ENCODE measurements at regions not wholly inside any gene's neighbourhood (a gene's known extent, or its start where the extent isn't known, plus 50 kb on each side); places are given as distances from the start of the nearest gene placed in this dataset.
"Not testable (repeated sequence)": the region's sequence is repeated elsewhere in the genome, so short reads cannot be mapped to it uniquely, and the experiment has no call there.

DNA sequence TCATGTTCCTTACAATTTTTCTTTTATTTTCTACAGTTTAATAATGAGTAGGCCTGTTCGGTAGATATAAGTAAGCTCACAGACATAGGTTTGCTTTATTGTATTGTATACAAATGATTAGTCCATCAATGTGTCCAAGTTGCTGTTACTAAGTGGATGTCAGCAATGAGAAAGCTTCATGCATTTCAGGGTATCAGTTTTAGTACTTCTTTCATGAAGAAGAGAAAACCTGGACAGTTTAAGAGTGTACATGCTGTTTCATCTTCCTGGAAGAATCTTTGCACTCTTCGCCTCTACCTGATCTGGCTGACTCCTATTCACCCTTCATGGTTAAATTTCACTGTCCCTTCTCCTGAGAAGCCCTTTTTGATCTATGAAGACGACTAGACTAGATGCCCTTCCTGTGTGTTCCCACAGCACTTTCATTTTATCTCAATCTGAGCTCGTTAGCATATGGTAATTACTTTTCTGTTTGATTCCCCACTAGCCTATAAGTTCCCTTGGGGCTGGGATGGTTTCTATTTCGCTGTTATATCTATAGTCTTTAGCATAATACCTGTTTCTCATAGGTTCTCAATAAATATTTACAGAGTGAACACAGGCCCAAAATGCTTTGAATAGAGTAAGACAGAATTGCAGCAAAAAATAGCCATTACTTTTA is 70.7 kb downstream of the CETN3 start:
- no peaks in the 10 kb centered on the region for H3K4me1 Mint-ChIP-seq (ENCODE audit: low read depth in 2 of 2)
- H3K36me3 Mint-ChIP-seq = no peaks in the 10 kb centered on the region
- H3K9me3 Mint-ChIP-seq = no peaks in the 10 kb centered on the region
- DNase-seq (ENCODE audit: low spot score) = no peak
- ATAC-seq = no peak
- H3K4me3 Mint-ChIP-seq = no peak overlapping the region
- H3K27me3 Mint-ChIP-seq = peaks cover 11 to 33% of the 10 kb centered on the region in 2 donors
- no peak overlapping the region for H3K27ac Mint-ChIP-seq

DNA sequence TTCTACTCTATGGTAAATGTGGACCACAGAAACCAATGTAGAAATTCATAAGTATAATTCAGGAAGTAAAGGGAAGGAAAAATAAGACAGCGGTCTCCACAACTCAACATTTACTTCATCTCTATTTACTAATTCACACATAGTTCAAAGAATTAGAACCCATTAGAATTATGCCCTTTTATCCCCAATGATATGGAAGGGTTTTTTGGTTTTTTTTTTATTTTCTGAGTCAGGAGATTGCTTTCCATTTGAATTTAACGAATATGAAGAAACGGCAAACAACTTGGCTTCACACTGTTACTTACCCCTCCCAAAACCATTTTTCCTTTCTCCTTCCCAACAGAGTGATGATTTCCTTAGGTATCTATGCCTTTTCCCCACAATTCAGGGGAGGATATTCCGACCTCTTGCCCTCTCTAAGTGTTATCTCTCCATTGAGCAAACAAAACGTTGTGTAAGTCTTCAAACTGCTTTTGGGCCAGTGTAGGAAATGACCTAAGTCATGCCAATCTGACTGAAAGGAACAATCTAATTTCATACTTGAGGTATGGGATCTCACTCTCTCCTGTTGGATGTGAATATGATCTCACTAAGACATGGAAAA is 72.0 kb downstream of the CETN3 start:
- H3K36me3 Mint-ChIP-seq = no peaks in the 10 kb centered on the region
- H3K4me3 Mint-ChIP-seq = no peak overlapping the region
- H3K4me1 Mint-ChIP-seq (ENCODE audit: low read depth in 2 of 2) = no peaks in the 10 kb centered on the region
- H3K27me3 Mint-ChIP-seq = peaks cover 9 to 22% of the 10 kb centered on the region in 2 donors
- H3K9me3 Mint-ChIP-seq = no peaks in the 10 kb centered on the region
- DNase-seq (ENCODE audit: low spot score) (no peak), ATAC-seq (no peak)
- H3K27ac Mint-ChIP-seq = no peak overlapping the region

DNA sequence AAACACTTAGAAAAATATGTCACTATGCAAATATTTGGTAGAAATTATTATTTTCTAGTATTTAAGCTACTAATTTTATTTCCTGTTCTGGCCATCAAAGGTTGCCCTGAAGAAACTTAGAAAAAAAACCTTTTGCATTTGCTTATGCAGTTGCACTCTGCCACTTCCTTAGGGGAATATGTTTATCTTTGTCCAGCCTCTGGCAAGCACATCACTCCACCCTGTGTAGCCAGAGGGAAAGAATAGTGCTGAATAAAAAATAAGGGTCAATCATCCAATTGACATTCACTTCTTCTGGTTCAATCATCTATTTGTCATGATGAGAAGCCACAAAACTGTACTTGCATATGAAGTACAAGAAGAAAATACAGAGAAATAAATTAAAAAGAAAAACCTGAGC is 72.8 kb downstream of the CETN3 start:
- Mint-ChIP-seq H3K4me1 (ENCODE audit: low read depth in 2 of 2) (no peaks in the 10 kb centered on the region), H3K27ac (no peak overlapping the region), H3K9me3 (no peaks in the 10 kb centered on the region), H3K36me3 (no peaks in the 10 kb centered on the region), H3K4me3 (no peak overlapping the region), H3K27me3 (peaks cover 11 to 22% of the 10 kb centered on the region in 2 donors)
- no peak for ATAC-seq
- DNase-seq (ENCODE audit: low spot score) = no peak

DNA sequence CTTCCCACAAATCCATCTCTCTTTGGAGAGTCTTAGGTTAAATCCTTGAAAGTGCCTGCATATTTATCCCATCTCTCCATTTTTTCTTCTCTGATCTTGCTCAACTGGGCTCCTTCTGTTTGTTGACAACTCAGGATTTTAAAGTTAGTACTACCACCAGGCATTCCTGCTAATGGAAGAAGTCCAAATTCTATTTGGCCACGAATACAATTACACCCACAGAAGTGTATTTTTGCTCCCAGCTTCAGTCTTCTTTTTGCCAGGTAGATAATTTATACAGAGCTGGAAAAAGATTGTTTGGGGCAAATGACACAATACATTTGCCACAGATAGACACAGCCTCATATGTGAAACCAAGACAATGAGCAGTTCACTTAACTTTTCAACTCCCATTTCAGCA is 74.8 kb downstream of the CETN3 start:
- no peak overlapping the region for H3K27ac Mint-ChIP-seq
- DNase-seq (ENCODE audit: low spot score) (no peak), ATAC-seq (no peak)
- no peaks in the 10 kb centered on the region for H3K4me1 Mint-ChIP-seq (ENCODE audit: low read depth in 2 of 2)
- H3K27me3 Mint-ChIP-seq = peaks cover 11 to 16% of the 10 kb centered on the region in 2 donors
- no peaks in the 10 kb centered on the region for H3K36me3 Mint-ChIP-seq
- H3K9me3 Mint-ChIP-seq = no peaks in the 10 kb centered on the region
- H3K4me3 Mint-ChIP-seq = no peak overlapping the region

DNA sequence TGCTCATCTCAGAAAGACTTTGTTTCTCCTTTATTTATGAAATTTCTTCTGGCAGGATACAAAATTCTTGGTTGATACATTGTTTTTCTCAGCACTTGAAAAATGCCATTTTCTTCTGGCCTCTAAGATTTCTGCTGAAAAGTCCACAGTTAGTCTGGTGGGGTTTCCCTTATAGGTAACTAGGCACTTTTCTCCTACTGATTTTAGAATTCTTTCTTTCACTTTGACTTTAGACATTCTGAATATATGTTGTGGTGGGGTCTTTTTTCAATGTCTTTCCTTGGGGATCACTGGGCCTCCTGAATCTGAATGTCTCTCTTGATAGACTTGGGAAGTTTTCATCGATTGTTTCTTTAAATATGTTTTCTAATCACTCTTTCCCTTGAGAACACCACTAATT is 79.6 kb downstream of the CETN3 start:
- H3K27me3 Mint-ChIP-seq = peaks cover 9 to 27% of the 10 kb centered on the region in 2 donors
- peaks cover 6% of the 10 kb centered on the region for H3K9me3 Mint-ChIP-seq
- DNase-seq (ENCODE audit: low spot score) (no peak), ATAC-seq (no peak)
- no peaks in the 10 kb centered on the region for H3K36me3 Mint-ChIP-seq
- no peak overlapping the region for H3K27ac Mint-ChIP-seq
- H3K4me1 Mint-ChIP-seq (ENCODE audit: low read depth in 2 of 2) = no peaks in the 10 kb centered on the region
- no peak overlapping the region for H3K4me3 Mint-ChIP-seq

DNA sequence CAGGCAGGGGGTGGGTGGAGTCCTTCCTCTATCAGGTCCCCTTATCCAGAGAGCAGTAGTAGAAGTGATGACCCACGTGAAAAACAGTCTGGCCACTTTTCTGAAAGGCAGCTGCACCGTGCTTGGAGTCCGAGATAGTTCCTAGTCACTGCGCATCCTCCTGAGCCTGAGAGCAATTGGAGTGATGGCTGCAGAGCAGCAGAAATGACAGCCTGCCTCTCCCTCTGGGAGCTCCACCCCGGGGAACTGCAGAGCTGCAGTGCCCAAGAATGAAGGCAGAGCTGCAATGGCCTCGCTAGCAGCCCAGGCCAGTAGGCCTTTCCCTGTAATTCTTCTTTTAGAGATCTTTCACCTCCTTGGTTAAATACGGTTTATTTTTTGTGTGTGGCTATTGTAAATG is 82.6 kb downstream of the CETN3 start:
- H3K27ac Mint-ChIP-seq = no peak overlapping the region
- no peak for DNase-seq (ENCODE audit: low spot score)
- H3K4me3 Mint-ChIP-seq = no peak overlapping the region
- H3K36me3 Mint-ChIP-seq = no peaks in the 10 kb centered on the region
- peaks cover 14% of the 10 kb centered on the region for H3K9me3 Mint-ChIP-seq
- peaks cover 3 to 28% of the 10 kb centered on the region in 2 donors for H3K27me3 Mint-ChIP-seq
- no peaks in the 10 kb centered on the region for H3K4me1 Mint-ChIP-seq (ENCODE audit: low read depth in 2 of 2)
- no peak for ATAC-seq

DNA sequence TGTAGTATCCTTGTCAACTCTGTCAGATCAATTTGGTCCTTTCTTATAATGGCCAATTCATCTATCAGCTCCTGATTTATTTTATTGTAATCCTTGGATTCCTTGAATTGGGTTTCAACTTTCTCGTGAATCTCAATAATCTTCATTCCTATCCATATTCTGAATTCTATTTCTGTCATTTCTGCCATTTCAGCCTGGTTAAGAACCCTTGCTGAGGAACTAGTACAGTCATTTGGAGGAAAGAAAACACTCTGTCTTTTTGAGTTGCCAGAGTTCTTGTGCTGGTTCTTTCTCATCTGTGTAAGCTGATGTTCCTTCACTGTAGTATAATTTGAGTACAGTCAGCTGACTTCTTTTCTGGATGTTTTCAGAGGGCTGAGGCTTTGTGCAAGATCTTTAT is 84.5 kb downstream of the CETN3 start:
- H3K27me3 Mint-ChIP-seq = peaks cover 6 to 28% of the 10 kb centered on the region in 2 donors
- ATAC-seq (no peak), DNase-seq (ENCODE audit: low spot score) (no peak)
- no peak overlapping the region for H3K27ac Mint-ChIP-seq
- peaks cover 20% of the 10 kb centered on the region for H3K9me3 Mint-ChIP-seq
- no peaks in the 10 kb centered on the region for H3K4me1 Mint-ChIP-seq (ENCODE audit: low read depth in 2 of 2)
- H3K4me3 Mint-ChIP-seq = no peak overlapping the region
- H3K36me3 Mint-ChIP-seq = no peaks in the 10 kb centered on the region

DNA sequence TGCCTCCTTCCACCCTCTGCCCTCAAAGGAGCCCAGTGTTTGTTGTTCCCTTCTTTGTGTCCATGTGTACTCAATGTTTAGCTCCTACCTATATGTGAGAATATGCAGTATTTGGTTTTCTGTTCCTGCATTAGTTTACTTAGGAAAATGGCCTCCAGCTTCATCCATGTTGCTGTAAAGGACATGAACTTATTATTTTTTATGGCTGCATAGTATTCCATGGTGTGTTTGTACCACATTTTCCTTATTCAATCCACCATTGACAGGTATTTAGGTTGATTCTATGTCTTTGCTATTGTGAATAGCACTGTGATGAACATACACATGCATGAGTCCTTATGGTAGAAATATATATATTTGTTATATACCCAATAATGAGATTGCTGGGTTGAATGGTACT is 89.2 kb downstream of the CETN3 start:
- not testable (repeated sequence) for DNase-seq (ENCODE audit: low spot score); ATAC-seq; H3K27ac Mint-ChIP-seq; H3K36me3 Mint-ChIP-seq; H3K4me3 Mint-ChIP-seq; H3K4me1 Mint-ChIP-seq (ENCODE audit: low read depth in 2 of 2)
- Mint-ChIP-seq H3K27me3 (peaks cover 3 to 16% of the 10 kb centered on the region in 2 donors), H3K9me3 (peaks cover 15% of the 10 kb centered on the region)

DNA sequence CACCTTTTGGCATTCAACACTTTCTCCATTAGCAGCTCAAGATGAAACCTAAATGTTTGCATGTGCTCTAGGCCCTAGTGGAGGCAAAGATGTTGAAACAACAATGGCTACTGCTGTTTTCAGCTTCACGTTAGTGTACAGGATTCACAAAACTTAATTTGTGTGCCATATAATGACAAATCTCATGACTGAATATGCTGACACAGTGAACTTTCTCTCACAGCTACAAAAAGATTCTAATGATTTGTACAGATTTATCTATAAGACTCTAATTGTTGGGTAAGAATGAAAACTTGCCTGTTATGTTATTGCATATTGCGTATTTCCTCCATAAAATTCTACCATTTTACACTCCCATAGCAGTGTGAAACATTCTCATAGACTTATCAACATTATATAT is 97.5 kb downstream of the CETN3 start:
- Mint-ChIP-seq H3K27ac (no peak overlapping the region), H3K27me3 (peaks cover 0 to 9% of the 10 kb centered on the region in 2 donors), H3K4me1 (ENCODE audit: low read depth in 2 of 2) (no peaks in the 10 kb centered on the region), H3K36me3 (no peaks in the 10 kb centered on the region), H3K4me3 (no peak overlapping the region), H3K9me3 (no peaks in the 10 kb centered on the region)
- ATAC-seq (no peak), DNase-seq (ENCODE audit: low spot score) (no peak)

DNA sequence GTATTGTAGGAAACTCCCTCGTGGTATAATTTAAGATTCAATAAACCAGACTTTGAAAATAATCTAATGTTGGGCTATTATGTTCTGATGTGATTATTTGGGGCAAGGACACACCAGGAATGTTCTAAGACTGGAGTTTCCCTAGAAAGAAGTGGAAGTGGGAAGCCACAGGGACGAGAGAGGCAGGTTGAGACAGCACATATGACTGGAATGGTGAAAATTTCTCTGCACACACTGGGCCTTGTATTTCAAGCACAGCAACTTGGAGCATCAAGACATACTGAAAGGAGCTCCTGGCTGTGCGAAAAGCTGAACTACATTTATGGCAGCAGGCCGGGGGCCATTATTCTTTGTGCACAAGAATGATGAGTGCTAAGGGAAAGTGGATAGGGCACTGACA is 98.2 kb downstream of the CETN3 start:
- H3K27me3 Mint-ChIP-seq = peaks cover 0 to 9% of the 10 kb centered on the region in 2 donors
- no peaks in the 10 kb centered on the region for H3K4me1 Mint-ChIP-seq (ENCODE audit: low read depth in 2 of 2)
- ATAC-seq = no peak

DNA sequence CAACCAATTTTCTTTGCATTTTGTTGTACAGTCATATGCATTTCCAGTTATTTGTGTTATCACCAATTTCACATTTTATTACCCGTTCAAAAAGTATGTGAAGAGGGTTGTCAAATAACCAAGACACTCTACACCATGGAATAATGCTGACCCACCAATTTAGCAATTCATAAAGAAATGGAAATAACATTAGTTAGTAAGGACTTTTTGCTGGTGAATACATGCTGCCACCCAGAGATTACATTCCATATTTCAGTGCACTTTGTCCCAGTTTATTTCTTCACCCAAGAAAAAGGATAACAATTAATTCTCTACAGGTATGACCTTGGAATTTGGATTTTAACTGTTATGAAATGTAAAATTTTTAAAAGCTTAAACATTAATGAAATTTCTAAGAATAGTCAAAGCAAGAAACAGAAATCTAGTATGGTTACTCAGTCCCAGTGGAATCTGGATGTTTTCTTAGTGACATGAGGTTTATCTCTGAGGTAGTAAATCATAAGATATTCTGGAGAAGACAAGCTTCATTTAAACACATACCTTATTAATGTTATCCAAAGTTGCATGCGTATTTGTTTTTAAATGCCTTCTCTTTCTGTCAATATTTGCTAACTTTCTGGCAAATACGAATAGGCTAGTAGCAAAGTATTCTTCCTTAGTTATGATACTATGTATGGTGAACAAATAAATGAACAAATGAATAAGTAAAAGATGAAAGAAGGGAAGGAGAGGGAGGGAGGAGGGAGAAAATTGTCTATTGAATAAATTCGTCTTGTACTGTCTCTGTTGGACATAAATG is 100.6 kb downstream of the CETN3 start:
- Mint-ChIP-seq H3K27ac (no peak overlapping the region), H3K27me3 (peaks cover 0 to 6% of the 10 kb centered on the region in 2 donors), H3K4me3 (no peak overlapping the region), H3K9me3 (no peaks in the 10 kb centered on the region), H3K36me3 (no peaks in the 10 kb centered on the region), H3K4me1 (ENCODE audit: low read depth in 2 of 2) (no peaks in the 10 kb centered on the region)
- ATAC-seq (no peak), DNase-seq (ENCODE audit: low spot score) (no peak)

More for the DNA sequence above, 98.2 kb downstream of the CETN3 start:
- no peak for DNase-seq (ENCODE audit: low spot score)
- no peaks in the 10 kb centered on the region for H3K36me3 Mint-ChIP-seq
- H3K4me3 Mint-ChIP-seq = no peak overlapping the region
- H3K27ac Mint-ChIP-seq = no peak overlapping the region
- H3K9me3 Mint-ChIP-seq = no peaks in the 10 kb centered on the region

DNA sequence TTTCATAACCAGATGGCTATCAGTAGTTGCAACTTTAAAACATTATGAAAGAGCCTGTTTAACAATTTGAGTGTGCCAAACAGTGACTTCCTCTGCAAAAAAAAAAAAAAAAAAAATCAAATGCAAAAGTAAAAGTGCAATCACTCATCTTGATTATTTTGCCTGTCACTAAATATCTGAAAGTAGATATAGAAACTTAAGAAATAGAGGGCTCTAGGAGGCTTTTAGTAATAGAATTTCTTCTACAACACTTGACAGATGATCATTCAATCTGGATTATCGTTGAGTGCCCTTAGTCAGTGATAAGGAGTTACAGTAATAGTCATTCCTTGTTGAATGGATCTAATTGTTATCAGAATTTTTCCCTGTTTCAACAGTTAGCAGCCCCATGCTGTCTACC is 101.8 kb downstream of the CETN3 start:
- Mint-ChIP-seq H3K9me3 (no peaks in the 10 kb centered on the region), H3K4me3 (no peak overlapping the region), H3K36me3 (no peaks in the 10 kb centered on the region)

DNA sequence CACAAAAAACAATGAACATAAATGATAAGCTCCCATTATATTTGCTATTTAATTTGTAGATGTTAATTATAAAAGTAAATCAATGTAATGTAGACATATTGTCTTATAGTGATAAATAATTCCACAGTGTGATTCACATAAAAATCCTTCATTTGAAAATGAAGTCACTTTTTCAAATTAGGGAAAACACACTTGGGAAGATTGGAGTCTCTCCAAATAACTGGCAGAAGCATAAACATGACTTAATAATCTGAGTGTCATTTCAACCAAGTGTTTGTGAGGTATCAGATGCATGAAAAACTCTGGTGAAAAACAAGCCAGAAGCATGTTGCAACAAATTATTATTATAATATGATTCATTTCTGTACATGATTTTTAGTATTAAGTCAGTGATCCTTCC is 102.2 kb downstream of the CETN3 start:
- DNase-seq (ENCODE audit: low spot score) (no peak), ATAC-seq (no peak)
- H3K36me3 Mint-ChIP-seq = no peaks in the 10 kb centered on the region
- H3K27me3 Mint-ChIP-seq = peaks cover 0 to 6% of the 10 kb centered on the region in 2 donors
- no peaks in the 10 kb centered on the region for H3K4me1 Mint-ChIP-seq (ENCODE audit: low read depth in 2 of 2)
- H3K9me3 Mint-ChIP-seq = no peaks in the 10 kb centered on the region
- no peak overlapping the region for H3K27ac Mint-ChIP-seq
- no peak overlapping the region for H3K4me3 Mint-ChIP-seq

More for the DNA sequence above, 101.8 kb downstream of the CETN3 start:
- DNase-seq (ENCODE audit: low spot score) = no peak
- peaks cover 0 to 6% of the 10 kb centered on the region in 2 donors for H3K27me3 Mint-ChIP-seq
- no peak for ATAC-seq
- H3K4me1 Mint-ChIP-seq (ENCODE audit: low read depth in 2 of 2) = no peaks in the 10 kb centered on the region
- no peak overlapping the region for H3K27ac Mint-ChIP-seq

DNA sequence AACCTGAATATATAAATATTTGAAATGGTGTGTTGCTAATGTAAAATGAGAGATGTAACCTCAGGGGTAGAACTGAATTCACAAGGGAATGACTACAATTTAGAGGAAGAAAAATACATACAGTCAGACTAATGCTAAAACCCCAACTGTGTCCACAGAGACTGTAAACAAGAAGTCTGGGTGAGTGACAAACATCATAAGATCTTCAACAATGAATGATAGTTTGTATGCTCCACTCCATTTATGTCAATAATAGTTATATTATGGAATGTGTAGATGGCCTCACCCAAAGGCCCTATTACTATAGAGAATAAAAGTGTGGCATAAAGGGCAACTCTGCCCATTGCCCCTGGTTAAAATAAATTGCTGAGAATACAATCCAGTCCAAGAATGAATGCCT is 102.9 kb downstream of the CETN3 start:
- Mint-ChIP-seq H3K36me3 (no peaks in the 10 kb centered on the region), H3K27ac (no peak overlapping the region), H3K27me3 (peaks cover 0 to 6% of the 10 kb centered on the region in 2 donors), H3K4me1 (ENCODE audit: low read depth in 2 of 2) (no peaks in the 10 kb centered on the region), H3K4me3 (no peak overlapping the region), H3K9me3 (no peaks in the 10 kb centered on the region)
- no peak for DNase-seq (ENCODE audit: low spot score)
- ATAC-seq = no peak
